ENCODE measurements at regions not wholly inside any gene's neighbourhood (a gene's known extent, or its start where the extent isn't known, plus 50 kb on each side); places are given as distances from the start of the nearest gene placed in this dataset.

DNA sequence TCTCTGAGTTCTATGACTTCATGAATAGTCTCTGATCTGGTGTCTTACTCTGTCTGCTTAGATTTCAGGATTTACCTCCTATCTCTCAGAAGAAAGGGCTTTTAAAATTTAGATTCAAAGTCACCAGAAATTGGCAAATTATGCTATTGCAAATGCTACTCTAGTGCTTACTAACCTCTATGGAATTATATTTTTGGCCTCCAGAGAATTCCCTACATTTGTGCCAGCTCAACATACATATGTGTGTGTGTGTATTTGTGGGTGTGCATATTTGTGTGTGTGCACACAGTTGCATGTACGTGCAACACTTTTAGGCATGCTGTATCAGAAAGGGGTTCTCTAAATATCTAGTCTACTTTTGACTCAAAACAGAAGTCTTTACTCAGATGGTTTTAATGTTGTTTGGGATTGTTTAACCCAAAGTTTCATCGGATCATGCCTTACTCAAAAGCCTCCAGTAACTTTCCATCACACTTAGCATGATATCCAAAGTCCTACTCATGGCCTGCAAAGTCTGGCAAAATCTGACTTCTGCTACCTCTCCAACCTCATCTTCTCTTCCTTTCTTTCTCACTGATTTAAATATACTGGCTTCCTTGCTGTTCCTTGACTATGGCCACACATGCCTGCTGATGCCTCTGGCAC lies 147.6 kb upstream of the NR3C1 start:
- peaks cover 0 to 2% (median 0%) of the 10 kb centered on the region in 4 donors for H3K9me3 ChIP-seq
- no peak overlapping the region for H3K27ac ChIP-seq
- H3K27me3 ChIP-seq, result no peaks in the 10 kb centered on the region
- 84% methylated on average over 2 of the region's 2 CpGs for WGBS, 2 donors
- no peaks in the 10 kb centered on the region for H3K36me3 ChIP-seq
- peaks cover 0 to 4% (median 0%) of the 10 kb centered on the region in 4 donors for H3K4me1 ChIP-seq
- DNase-seq, result no peak
- TF ChIP-seq, protein P1, sequence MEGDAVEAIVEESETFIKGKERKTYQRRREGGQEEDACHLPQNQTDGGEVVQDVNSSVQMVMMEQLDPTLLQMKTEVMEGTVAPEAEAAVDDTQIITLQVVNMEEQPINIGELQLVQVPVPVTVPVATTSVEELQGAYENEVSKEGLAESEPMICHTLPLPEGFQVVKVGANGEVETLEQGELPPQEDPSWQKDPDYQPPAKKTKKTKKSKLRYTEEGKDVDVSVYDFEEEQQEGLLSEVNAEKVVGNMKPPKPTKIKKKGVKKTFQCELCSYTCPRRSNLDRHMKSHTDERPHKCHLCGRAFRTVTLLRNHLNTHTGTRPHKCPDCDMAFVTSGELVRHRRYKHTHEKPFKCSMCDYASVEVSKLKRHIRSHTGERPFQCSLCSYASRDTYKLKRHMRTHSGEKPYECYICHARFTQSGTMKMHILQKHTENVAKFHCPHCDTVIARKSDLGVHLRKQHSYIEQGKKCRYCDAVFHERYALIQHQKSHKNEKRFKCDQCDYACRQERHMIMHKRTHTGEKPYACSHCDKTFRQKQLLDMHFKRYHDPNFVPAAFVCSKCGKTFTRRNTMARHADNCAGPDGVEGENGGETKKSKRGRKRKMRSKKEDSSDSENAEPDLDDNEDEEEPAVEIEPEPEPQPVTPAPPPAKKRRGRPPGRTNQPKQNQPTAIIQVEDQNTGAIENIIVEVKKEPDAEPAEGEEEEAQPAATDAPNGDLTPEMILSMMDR (IDR thresholded peaks at IDR 0.05), result no peak
- H3K4me3 ChIP-seq, result no peak overlapping the region
- intact Hi-C loops (cut with DNase I), result no loop called here

DNA sequence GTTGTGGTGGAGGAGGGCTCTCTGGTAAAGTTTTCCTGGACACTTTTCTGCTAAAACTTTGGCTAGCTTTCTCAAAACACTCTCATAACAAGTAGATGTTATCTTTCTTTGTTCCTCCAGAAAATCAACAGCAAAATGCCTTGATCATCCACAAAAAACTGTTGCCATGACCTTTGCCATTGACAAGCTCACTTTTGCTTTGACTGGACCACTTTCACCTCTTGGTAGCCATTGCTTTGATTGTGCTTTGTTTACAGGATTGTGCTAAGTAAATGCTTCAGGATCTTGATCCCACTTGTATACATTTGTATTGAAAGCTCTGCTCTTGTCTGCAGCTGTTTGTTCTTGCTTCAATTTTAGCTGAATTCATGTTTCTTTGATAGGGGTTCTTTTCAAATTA lies 143.9 kb upstream of the NR3C1 start:
- H3K9me3 ChIP-seq, result peaks cover 0 to 2% (median 0%) of the 10 kb centered on the region in 4 donors
- no peak overlapping the region for H3K27ac ChIP-seq
- TF ChIP-seq POLR2A (IDR thresholded peaks at IDR 0.05) (no peak), EP300 (IDR thresholded peaks at IDR 0.05) (no peak), POLR2AphosphoS5 (IDR thresholded peaks at IDR 0.05) (no peak)
- TF ChIP-seq, protein P1 (IDR thresholded peaks at IDR 0.05), result no peak
- intact Hi-C loops (cut with DNase I), result no loop called here
- H3K4me3 ChIP-seq, result no peak overlapping the region
- peaks cover 0 to 10% (median 3%) of the 10 kb centered on the region in 4 donors for H3K4me1 ChIP-seq
- no peak for DNase-seq
- H3K36me3 ChIP-seq, result no peaks in the 10 kb centered on the region
- H3K27me3 ChIP-seq, result no peaks in the 10 kb centered on the region

DNA sequence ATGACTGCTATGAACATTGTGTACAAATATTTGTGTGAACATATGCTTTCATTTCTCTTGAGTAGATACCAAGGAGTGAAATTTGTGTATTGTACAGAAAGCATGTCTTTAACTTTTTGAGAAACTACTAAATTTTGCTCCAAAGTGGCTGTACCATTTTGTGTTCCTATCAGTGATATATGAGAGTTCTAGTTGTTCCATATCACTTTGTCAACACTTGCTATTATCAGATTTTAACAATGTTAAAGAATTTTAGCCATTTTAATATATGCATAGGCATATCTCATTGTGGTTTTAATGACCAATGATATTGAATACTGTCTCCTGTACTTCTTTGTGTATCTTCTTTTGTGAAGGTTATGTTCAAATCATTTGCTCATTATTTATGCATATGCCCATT lies 142.9 kb upstream of the NR3C1 start:
- Histone ChIP-seq H3K36me3 (no peaks in the 10 kb centered on the region), H3K4me1 (peaks cover 0 to 10% (median 3%) of the 10 kb centered on the region in 4 donors), H3K4me3 (no peak overlapping the region), H3K9me3 (peaks cover 0 to 2% (median 0%) of the 10 kb centered on the region in 4 donors), H3K27ac (no peak overlapping the region), H3K27me3 (no peaks in the 10 kb centered on the region)
- intact Hi-C loops (cut with DNase I), result no loop called here
- no peak for DNase-seq
- TF ChIP-seq, protein P1 (IDR thresholded peaks at IDR 0.05), result no peak
- TF ChIP-seq POLR2AphosphoS5 (IDR thresholded peaks at IDR 0.05) (no peak), POLR2A (IDR thresholded peaks at IDR 0.05) (no peak), EP300 (IDR thresholded peaks at IDR 0.05) (no peak)

GRCh38 chr5:143544606-143545005 lies 141.1 kb upstream of the NR3C1 start:
- Histone ChIP-seq H3K9me3 (peaks cover 0 to 2% (median under 1%) of the 10 kb centered on the region in 4 donors), H3K4me1 (peaks cover 0 to 10% (median 3%) of the 10 kb centered on the region in 4 donors), H3K27ac (no peak overlapping the region), H3K4me3 (no peak overlapping the region), H3K27me3 (no peaks in the 10 kb centered on the region), H3K36me3 (no peaks in the 10 kb centered on the region)
- intact Hi-C loops (cut with DNase I), result no loop called here
- DNase-seq, result no peak
- TF ChIP-seq POLR2AphosphoS5 (IDR thresholded peaks at IDR 0.05) (no peak), EP300 (IDR thresholded peaks at IDR 0.05) (no peak), POLR2A (IDR thresholded peaks at IDR 0.05) (no peak)
- TF ChIP-seq, protein P1 (IDR thresholded peaks at IDR 0.05), result no peak

Measured in sigmoid colon (tissue), 6 donors.